HG02943 (cell line): ENCODE measurements at regions not wholly inside any gene's neighbourhood (a gene's known extent, or its start where the extent isn't known, plus 50 kb on each side); places are given as distances from the start of the nearest gene placed in this dataset.

Experiments used
- ATAC-seq: cut with Tn5 transposase; IDR thresholded peaks from one replicate; pipeline ENCODE4 v1.9.1; 2021; ENCODE audit warnings: mild to moderate bottlenecking, low read depth, moderate library complexity; ENCODE audit not compliant: unreplicated experiment

DNA sequence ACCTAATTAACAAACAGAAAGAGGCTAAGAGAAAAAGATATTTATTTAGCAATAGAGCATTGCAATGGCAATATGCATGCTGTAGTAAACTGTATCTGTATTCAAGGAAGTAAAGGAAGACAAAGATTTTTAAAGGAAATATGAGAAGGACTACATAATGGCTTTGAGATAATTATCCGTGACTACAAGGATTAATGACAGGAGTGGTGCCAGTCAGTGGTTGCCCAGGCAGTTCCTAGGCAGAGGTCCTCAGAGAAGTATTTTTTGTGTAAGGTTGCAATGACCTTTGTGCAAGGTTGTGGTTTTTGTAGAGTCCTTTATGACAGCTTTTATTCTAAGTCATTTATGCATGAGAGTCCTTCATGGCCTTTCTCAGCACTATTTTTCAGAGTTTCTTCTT, 711.1 kb upstream of the CHRM3 start:
- no peak for ATAC-seq

GRCh38 chr1:238674316-238674715, 712.1 kb upstream of the CHRM3 start:
- no peak for ATAC-seq

GRCh38 chr1:238673561-238673960, 712.8 kb upstream of the CHRM3 start:
- ATAC-seq = no peak

- no peak for ATAC-seq
Observed at GRCh38 chr1:238672806-238673205, 713.6 kb upstream of the CHRM3 start.

DNA sequence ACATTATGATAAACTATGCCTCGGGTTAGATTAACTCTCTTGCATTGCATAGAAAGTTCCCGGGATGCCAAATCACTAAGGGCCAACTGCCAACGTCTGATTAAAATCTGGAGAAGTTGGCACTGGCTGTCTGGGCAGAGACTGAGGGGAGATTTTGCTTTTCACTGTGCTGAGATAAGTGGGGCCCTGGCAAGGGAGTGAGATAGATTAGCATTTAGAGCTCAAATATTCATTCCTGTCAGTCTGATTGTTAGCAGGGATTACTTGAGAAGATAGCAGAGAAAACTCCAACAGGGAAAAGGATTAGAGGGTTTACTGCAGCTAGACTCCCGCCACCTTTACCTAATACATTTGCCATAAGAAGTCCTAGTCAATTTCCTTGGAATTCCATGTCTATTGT, 714.1 kb upstream of the CHRM3 start:
- ATAC-seq = no peak

- ATAC-seq = no peak
Observed at GRCh38 chr1:238664139-238664538, 722.2 kb upstream of the CHRM3 start.

GRCh38 chr1:238660849-238661248, 725.5 kb upstream of the CHRM3 start:
- ATAC-seq = no peak

DNA sequence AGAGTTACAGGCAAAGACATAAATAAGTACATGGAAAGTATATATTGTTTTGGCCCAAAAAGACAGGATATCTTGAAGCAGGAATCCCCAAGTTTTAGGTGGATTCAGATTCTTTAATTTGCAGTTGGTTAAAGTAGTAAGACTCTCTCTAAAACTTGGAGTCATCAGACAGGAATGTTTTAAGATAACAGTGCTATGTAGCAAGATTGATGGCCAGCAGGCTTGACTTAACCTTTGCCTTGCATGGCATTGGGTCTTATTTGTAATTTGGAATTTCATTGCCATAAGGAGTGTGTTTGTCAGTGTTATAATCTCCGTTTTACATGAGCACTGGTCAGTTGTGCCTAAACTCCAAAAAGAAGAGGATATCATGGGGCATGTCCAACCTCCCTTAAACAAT, 727.6 kb upstream of the CHRM3 start:
- no peak for ATAC-seq

DNA sequence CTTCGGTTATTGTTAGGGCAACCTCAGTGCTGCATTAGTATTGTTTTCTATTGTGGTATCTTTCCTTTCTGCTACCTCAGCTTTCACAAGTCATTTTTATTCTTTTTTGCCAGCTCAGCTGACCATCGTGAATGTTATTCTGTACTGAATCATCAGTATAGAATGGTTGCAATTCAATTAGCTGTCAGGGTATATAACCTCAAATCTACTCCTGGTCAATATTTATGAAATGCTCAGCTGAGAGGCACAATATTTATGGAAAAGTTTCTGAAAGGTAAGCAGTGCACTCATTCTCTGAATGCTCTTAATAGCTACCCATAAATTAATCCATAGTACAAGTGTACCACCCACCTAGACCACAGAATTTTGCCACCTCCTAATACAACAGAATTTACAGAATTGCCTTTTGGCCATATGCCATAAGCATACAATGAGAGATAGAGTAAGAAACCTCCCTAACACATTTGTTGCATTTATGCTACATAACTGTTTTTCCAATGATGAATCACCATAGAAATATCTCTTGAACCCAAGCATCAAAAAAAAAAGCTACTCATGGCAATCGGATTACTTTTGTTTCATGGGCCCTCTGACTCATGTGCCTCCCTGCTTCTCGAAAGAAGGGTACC, 732.6 kb upstream of the CHRM3 start:
- ATAC-seq = no peak

DNA sequence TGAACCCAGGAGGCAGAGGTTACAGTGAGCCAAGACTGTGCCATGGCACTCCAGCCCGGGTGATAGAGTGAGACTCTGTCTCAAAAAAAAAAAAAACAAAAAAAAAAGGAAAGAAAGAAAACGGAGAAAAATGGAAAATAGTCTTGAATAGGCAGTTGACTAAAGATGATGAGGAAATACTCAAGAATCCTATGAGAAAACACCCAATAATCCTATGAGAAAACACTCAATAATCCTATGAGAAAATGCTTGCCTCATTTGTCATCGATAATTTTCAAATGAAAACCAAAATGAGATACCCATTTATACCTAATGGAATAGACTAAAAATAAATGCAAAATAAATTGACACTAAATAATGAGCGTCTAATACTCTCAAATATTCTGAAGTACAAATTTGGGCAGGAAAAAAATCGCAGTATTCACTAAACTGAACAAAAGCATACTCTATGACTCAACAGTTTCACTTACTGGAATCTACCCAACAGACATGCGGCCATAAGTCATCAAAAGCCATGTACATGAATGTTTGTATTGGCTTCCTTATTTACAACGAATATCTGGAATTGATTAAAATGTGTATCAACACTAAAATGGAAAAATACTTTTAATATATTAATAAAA, 733.9 kb upstream of the CHRM3 start:
- ATAC-seq = no peak

DNA sequence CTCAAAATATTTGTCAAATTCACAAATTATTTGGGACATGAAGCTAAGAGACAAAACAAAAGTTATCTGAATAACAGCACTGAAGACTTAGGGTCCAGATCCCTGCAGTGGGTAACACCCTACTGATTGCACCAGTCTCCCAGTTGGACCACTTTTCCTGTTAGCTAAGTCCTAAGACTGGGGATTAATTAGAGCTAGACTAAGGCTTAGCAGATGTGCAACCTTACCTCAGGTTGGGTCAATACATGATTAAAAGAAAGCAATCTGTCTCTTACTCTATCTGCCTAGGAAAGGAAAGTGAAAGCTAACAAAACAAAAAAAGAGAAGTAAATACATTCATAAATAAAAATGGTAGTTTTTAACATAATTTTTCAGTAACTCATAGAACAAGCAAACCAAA, 737.2 kb upstream of the CHRM3 start:
- ATAC-seq = no peak

DNA sequence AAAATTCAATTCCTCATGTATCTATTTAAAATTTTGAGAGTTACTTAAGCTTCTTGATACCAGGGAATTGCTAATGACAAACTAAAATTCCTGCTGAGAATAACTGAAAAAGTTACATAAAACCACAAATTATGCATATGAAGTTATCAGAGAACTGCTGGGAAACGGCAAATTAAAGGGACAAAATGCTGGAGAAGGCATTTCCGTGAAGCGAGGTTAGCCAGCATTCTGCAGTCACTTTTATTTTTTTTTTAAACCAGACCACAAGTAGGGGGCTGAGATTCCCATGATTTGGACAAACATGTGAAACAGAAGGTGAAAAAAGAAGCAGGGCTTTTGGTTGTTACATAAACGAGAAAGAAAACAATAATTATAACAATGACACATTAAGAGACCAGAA, 737.6 kb upstream of the CHRM3 start:
- ATAC-seq = no peak

- ATAC-seq = no peak
Observed at GRCh38 chr1:238648296-238648695, 738.1 kb upstream of the CHRM3 start.

GRCh38 chr1:238647877-238648276, 738.5 kb upstream of the CHRM3 start:
- ATAC-seq = no peak

DNA sequence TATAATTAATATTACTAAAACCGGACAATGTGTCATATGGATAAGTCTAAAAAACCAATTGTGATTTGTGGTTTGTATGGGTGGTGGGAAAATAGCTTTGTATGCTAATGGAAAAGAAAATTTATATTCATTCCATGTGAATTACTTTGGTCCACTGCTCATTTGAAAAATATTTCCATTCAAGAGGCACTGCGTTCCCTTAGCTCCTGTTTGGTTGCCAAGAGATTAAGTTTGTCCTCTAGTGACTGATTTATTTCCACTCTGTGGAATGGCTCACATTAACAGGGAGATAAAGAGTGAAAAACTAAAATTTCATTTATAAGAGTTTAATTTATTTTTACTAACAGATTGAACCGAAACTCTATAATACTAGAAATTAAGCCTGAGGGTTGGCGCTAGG, 744.1 kb upstream of the CHRM3 start:
- no peak for ATAC-seq

DNA sequence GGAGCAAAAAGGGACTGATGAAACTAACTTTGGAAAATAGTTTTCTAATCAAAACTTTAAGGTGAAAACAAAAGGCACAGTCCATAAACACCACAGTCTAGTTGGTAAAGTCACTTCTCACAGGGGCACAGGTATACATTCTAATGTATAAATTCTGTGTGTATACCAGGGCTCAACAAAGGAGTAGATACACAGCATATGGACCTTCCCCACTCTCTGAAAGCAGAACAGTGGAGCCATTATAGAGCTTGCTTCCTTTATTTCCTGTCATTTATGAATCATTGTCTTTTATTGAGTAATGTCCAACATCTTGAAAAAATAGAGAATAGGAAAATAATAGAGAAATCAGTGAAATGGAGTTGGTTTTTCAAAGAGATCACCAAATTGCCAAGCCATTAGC, 746.5 kb upstream of the CHRM3 start:
- no peak for ATAC-seq

DNA sequence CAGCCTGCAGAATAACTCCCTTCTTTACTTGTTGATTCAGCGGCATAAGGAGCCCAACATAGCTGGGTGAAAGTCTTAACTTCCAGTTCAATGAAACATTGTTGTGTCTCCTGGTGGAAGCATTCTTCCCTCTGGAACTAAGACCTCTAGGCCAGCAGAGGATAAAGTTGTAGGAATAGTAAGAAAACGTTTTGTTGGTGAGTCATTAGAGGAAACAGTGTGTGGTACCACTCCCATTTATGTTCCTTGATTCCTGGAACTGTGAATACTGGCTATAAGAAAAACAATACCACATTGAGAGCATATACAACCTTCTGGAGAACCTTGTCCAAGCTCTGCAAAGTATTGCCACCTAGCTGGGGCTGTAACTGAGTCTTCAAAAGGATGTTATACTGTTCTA, 737.4 kb upstream of the ZP4 start:
- ATAC-seq = no peak

- ATAC-seq = no peak
Observed at GRCh38 chr1:238624776-238625175, 734.1 kb upstream of the ZP4 start.

DNA sequence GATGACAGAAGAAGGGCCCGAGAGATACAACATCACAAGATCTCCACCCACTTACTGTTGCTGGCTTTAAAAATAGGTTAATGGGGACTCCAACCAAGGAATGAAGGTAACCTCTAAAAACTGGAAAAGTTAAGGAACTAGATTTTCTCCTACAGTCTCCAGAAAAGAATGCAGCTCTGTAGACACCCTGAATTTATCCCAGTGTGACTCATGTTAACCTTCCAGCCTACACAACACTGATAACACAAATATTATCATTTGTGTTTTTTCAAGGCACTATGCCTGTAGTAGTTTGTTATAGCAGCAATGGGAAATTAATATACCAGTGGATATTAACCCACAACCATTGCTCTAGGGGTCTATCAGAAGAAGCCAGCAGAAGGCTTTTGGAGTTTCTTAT, 730.7 kb upstream of the ZP4 start:
- no peak for ATAC-seq

GRCh38 chr1:238619652-238620051, 728.9 kb upstream of the ZP4 start:
- no peak for ATAC-seq

GRCh38 chr1:238611406-238611805, 720.7 kb upstream of the ZP4 start:
- ATAC-seq = no peak

DNA sequence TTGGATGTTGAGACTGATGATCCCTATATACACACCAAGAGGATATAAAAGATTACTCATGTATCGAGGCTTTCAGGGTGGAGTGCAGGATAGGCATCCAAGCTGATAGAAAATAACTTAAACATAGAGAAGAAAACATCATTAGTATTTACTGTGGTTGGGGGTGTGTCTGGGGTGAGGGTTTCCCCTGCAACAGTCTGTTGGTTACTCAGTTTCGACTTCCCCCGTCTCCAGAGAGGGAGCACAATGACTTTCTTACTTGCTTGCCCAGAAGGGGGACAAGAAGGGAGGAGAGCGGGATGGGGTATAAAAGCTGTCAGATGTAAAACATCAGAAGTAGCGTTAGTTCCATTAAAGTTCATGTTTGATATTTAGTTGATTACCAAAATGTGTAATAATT, 717.4 kb upstream of the ZP4 start:
- no peak for ATAC-seq

- ATAC-seq = no peak
Observed at GRCh38 chr1:238606896-238607295, 716.2 kb upstream of the ZP4 start.
